ENCODE measurements at regions not wholly inside any gene's neighbourhood (a gene's known extent, or its start where the extent isn't known, plus 50 kb on each side); places are given as distances from the start of the nearest gene placed in this dataset.

- TF ChIP-seq POLR2A (IDR thresholded peaks at IDR 0.05) (no peak), CTCF (IDR thresholded peaks at IDR 0.05 in 8 of 11, conservative IDR thresholded peaks at IDR 0.05 in 3 of 11) (no peak), POLR2AphosphoS5 (IDR thresholded peaks at IDR 0.05) (no peak)
Measured at GRCh38 chrX:81054904-81055303, 146.8 kb downstream of the HMGN5 start.
